GM21526 (cell line): ENCODE measurements at regions not wholly inside any gene's neighbourhood (a gene's known extent, or its start where the extent isn't known, plus 50 kb on each side); places are given as distances from the start of the nearest gene placed in this dataset.
"Not testable (repeated sequence)": the region's sequence is repeated elsewhere in the genome, so short reads cannot be mapped to it uniquely, and the experiment has no call there.

Experiments
- ATAC-seq: cut with Tn5 transposase; IDR thresholded peaks from one replicate; pipeline ENCODE4 v1.9.1; 2021; ENCODE audit warnings: moderate library complexity; ENCODE audit not compliant: unreplicated experiment, low FRiP score

DNA sequence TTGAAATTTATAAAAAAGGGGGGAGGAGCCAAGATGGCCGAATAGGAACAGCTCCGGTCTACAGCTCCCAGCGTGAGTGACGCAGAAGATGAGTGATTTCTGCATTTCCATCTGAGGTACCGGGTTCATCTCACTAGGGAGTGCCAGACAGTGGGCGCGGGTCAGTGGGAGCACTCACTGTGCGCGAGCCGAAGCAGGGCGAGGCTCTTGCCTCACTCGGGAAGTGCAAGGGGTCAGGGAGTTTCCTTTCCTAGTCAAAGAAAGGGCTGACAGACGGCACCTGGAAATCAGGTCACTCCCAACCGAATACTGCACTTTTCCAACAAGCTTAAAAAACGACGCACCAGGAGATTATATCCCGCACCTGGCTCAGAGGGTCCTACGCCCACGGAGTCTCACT is 364.4 kb downstream of the BCL11A start:
- not testable (repeated sequence) for ATAC-seq

DNA sequence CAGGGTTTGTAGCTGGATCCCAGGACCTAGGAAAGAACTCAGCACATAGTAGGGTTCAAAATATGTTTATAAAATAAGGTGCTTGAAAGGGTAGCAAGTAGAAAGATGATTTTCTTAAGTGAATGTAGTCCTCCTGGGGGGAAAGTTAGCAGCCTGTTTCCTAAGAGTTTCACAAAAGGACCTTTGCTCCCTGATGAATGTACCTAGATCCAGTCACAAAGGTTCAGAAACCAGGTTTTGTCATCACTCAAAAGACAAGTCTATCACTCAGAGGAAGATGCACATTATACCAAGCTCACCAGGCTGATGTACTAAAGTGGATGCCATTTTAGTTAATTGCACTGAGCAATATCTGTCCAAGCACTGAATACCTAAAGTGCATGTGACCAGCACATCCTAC is 378.2 kb downstream of the BCL11A start:
- ATAC-seq, result no peak

DNA sequence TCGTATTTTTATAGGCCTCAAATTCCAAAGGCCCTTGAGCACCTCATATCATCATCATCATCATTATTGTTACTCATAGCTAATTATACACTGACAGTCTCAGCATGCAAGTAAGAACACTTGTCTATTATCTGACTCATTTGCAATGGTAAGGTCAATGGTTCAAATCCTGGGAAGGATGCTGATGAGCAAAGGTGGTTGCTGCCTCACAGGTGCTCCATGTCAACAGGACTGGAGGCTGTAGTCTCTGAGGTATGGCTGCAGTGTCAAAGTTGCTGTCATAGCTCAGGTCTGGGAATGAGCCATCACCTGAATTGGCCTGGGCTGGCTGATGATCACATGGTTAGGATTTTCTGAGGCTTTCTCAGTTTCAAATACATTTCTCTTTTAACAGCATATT is 379.3 kb downstream of the BCL11A start:
- ATAC-seq, result no peak

DNA sequence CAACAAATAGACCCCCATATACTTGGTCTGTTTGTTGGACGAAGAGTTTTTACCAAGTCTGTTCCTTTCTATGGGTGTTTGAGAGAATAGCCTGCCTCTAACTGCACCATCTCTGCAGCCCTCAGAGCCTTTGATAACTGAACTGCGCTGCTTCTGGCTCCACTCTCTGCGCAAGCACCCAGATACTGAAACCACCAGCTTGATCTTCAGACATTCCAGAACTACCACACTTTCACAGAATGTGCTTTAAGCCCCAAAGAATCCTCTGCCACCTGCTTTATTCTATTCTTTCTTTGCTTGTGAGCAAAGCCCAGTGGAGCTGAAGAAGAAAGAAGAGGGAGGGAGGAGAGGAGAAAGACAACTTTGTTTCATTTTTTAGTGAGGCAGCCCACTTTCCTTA is 380.7 kb downstream of the BCL11A start:
- ATAC-seq, result no peak

DNA sequence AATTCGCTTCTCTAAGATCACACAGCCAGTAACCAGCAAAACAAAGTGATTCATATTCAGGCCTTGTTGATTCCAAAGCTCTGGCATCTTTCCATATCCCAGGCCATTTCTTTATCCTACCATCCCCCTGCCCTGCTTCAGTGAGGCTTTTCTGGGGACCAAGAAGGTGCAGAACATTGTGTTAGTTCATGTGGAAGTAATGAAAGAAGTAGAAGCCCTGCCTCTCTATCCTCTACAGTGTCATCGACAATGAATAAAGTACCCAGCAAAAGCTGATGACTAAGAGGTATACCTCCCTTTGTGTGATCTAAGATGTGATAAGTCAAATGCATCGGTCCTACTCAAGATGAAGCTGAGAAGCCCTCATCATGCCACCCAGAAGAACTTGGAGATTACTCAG is 383.2 kb downstream of the BCL11A start:
- ATAC-seq, result no peak

DNA sequence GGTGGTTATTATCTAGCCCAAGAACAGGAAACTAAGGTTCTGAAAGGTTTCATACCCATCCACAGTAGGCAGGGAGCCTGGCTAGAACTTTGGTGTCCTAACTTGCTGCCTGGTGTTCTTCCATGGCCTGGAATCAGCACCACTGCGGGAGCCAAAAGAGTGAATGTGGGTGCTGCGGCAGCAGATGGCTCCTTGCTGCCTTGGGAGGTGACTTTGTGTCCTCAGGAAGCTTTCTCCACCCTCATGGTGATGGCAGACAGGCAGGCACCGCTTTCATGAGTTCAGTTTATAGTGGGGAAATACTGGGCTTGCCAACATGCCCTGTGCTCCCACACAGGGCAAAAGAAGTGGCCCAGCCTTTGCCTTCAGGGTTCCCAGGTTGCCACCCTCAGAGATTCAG is 385.2 kb downstream of the BCL11A start:
- no peak for ATAC-seq

DNA sequence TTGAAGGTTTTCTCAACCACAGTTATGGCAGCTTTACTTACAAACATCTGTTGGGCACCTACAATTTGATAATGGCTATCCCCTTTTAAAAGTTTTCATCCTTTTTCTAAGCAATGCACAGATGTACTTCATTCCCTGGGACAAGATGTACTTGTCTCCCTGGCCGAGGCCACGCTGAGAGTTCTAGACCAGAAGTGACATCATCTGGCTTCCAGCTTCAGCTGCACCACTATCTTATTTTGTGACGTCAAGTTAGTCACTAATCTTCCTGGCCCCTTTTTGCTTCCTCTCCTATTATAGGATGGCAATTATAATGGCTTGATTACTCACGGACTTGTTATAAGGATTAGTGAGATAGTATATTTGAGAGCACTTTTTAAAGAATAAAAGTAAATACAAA is 386.4 kb downstream of the BCL11A start:
- no peak for ATAC-seq

DNA sequence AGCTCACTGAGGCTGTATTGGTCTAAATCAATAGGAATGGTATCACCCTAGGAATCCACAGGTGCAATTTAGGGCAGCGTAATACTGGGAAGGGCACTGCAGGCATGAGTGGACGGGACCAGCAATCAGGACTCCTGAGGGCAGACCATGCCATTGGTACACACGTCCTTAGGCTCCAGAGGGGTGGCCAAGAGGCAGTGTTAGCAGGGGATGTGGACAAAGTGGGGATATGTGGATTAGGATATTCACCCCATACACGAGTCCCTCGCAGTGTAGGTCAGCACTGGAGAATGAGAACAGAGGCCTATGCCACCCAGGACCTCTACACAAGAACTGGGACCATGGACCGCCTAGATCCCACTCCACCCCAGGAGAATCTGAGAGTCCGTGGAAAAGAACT is 389.8 kb downstream of the BCL11A start:
- no peak for ATAC-seq

DNA sequence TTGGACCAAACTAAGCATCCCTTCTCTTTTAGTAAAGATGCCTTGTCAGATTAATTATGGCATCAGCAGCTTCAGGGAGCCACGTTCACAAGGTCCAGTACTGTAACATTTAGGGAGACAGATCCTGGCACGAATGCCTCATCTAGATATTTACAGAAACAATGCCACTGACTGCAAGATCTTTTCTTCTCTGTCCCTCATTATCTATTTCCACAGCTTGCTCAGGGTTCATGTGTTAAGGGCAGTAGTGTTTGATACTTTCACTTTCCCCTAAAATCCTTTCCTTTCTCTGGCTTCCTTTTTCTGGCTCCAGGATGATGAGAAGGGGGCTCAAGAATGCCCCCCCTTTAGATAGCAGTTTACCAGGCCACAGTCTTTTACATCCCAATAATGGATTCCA is 393.9 kb downstream of the BCL11A start:
- ATAC-seq, result no peak

DNA sequence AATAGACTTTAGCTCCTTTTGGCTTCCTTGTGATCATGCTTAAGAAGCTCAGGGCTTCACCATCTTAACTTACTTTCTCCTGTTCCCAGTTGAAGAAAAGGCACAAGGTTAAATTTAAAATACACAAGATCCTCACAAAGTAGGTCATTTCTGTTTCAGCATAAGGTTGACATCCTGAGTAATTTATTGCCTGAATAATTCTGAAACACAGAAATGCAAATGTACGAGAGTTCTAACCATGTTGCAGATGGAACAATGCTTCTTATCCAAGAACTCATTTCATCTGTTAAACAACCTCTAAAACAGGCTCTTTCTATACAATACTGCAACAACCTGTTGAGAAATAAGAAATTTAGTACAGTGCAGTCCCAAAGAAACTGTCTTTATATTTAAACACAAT is 395.2 kb downstream of the BCL11A start:
- ATAC-seq, result peak; percentile 77

DNA sequence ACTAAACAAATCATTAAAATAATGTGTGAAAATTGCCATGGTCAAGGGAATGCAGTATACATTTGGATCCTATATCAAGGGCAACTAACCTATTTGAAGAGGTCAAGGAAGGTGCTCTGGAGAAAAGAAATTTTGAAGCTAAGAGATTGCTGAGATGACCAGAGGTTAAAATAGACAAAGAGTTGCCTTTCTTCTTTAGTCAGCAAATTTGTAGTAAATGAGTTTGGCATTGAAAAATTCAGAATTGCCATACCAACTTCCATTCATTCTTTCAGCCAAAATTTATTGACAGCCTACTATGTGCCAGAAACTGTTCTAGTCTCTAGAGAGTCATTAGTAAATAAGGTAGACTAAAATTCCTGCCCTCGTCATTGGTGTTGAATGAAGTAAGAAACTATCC is 396.2 kb downstream of the BCL11A start:
- ATAC-seq, result no peak

DNA sequence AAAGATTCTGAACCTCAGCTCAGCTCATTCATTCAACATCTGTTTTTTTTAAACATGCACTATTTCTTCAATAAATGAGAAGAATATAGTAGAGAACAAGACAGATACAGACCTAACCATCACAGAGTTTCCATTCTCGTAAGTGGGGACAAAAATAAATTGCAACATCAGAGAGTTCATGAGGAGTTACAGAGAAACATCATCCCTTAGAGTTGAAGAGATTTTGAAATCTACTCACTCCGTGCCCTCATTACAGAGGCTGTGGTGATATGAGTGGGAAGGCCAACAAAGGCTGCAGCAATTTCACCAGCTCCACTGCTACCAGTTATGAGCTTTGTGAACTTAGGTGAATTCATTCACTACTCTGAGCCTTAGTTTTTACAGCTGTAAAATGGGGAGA is 399.3 kb downstream of the BCL11A start:
- no peak for ATAC-seq

DNA sequence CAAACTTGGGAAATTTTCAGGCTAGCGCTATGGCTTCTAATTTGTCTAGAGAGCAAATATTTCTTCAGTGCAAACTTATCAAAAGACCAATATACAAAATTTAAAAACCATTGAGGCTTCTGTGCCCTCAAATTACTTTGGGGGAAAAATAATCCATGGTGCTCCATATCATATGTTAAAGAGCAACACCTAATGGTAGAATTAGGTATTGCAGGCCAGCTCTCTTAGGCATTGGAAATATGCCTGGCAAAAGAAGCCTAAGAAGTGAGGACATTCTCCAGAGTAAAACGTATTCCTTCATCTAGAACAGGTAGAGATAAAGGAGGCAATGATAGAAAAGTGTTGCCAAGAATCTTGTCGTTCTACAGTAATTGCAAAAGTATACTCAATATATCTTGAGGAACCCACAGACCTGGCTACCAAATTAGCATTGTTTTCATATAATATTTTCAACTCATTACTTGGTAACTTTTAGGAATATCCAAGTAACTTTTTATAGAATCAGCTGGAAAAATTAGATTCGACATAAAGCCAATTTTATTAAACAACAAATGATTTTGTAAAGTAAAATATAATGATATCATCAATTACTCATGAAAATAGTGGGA is 401.1 kb downstream of the BCL11A start:
- no peak for ATAC-seq

DNA sequence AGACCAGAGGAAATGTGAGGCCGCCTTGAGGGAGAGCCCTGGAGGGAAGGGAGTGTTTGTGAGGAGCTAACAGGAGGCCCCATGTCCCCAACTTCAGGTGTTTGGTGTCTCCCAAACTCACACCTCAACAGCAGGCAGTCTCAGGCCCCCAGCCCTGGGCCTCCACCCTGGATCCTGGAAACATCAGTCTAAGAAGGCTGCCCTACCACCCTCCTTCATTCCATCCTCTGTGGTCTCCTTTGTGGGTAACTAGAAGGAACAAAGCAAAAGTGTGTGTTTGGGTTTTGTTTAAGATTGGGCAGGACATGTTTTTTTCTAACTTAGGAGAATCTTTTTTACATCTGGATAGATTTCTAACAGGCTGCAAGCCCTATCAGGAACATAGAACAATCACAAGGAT is 404.3 kb downstream of the BCL11A start:
- peak; percentile 24 for ATAC-seq

DNA sequence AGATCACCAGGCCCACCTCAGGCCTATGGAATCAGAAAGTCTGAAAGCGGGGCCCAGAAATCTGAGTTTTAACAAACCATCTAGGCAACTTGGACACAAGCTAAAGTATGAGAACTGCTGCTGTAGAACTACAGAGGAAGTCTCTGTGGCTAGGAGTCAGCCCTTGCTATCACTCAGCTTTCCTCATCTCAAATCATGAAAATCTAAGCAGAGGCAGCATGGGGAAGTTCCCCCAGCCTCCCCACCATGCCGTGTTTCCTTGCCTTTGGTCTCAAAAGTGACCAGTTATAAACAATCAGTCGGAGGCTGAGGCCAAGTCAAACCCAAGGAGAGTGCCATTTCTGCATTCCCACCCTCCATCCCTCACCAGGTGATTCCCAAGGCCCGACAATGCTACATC is 404.7 kb downstream of the BCL11A start:
- ATAC-seq, result peak; percentile 62

DNA sequence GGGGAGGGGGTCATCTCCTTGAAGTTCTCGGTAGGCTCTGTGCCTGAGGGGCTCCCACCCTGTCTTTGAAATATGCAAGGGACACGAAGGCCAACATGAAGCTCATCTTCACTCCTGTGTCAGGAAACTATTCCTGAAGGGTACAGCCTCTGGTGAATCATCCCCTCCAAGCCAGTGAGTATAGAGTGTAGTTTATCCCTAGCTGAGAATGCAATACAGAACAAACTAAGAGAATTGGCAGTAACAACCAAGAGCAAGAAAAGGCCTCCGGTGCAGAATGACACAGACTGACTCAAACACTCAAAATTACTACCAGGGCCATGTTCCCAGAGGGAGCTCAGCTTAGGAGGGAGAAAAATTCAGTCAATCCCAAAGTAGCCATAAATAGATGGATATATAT is 413.3 kb downstream of the BCL11A start:
- no peak for ATAC-seq

DNA sequence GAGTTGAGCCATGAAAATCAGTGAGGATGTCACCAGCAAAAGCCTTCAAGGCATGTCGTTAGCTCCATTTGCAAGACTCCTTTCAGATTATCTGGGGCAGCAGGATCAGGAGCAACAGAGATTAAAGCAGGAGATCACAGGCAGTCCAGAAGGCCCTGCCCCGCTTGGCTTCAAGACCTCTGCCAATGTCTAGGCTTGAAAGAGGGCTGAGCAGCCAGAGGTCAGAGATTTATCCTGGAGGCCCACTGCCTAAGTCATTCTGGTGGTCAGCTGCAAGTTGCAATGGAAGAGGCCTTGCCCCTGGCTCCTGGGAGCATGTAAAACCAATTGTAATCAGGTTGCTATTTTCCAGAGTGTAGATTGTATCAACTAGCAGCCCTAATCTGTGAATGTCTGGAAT is 416.5 kb downstream of the BCL11A start:
- ATAC-seq, result no peak

DNA sequence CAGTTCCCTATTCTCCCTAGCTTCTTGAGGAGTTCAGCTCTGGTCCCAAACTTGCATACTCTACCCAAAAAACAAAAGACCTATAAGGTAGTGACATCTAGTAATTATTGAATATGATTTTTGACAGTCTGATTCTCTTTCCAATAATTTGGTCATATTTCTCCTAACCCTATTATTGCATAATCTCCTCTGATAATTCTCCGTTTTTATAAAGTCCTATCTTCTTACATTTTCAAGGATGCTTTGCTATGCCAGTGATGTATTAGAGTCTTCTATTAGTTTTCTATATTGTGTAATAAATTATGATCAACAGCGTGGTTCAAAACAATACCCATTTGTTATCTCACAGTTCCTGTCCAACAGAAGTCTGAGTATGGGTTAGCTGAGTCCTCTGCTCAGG is 426.3 kb downstream of the BCL11A start:
- no peak for ATAC-seq

DNA sequence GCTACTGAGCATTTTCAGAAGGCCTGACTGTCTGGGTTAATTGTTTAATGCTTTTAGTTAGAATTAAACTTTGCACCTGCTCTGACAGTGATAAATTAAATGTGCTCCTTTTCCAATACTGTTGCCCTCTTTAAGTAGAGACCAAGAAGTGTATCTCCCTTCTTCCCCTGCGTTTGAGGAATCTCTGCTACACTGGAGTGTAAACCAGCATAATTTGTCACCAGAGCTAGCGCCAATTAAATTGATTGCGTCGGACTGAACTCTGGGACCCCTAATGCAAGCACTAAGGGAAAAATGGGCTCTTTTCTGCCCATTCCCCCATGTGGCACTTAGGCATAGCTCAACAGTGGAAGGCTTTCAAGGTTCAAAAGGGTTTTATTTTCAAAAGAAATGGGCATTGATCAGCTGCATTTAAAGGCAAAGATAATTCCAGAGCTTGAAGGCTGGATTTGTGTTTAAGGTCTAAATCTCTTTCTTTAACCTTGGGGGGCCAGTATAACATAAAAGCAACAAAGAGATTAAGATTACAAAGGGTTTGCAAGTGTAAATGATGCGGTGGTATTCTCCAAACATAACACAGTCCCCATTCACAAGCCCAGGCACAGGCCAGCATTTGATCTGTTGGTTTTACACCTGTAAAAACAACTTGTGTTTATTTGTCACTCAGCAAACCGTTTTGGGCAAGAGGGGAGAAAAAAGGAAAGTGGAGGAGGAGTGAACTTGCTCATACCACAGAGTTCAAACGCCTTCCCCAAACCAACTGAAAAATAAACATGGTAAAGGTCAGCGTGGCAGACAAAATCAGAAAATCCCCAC is 427.6 kb downstream of the BCL11A start:
- ATAC-seq, result no peak

DNA sequence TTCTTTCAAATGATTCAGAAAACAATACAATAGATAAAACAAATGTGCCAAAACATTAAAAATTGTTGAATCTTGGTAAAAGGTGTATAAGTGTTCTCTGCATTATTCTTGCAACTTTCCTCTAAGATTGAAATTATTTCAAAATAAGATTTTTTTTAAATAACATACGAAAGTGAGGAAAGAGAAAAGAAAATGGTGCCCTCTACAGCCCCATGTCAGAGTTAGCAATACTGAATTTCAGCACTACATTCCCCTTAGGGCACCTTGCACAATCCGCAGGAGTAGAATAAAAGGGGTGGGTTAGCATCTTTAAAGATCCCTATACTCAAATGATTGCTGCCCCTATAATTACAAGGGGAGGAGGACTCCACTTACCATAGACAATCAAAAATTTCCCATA is 433.7 kb downstream of the BCL11A start:
- ATAC-seq, result no peak

DNA sequence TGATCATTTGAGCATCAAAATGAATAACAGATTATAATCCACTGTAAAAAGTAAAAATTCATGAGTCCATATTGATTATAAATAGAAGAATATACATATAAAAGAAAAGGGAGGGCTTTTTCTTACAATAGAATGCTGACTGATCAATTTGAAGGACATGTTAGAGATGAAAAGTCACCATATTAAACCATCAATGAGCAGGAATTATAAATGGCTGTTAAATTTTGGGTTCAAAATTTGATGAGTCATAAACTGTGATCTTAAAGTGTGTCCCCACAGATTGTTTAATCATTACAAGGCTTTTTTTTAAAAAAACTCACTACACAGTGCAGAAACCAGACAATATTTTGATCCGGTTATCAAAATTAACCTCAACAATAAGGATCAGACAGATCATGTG is 434.5 kb downstream of the BCL11A start:
- ATAC-seq, result no peak

DNA sequence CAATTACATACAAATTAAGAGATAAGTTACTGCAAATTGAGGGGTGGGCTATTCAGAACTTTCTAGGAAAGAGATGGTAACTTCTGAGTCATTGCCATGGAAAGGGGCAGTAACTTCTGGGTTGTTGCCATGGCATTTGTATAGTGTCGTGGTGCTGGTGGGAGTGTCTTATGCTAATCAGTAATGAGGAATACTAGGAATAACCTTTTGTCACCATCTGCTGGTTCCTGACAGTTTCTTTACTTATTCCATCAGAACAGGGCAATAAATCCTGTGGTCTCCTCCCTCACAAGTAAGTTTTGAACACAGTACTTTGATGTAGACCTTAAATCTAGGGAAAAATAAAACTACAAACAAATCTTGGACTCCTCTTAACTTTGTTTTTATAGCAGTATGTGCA is 435.4 kb downstream of the BCL11A start:
- no peak for ATAC-seq
